GM19025 (cell line): ENCODE measurements at regions not wholly inside any gene's neighbourhood (a gene's known extent, or its start where the extent isn't known, plus 50 kb on each side); places are given as distances from the start of the nearest gene placed in this dataset.

Experiments
- ATAC-seq: cut with Tn5 transposase; IDR thresholded peaks from one replicate; pipeline ENCODE4 v1.9.1; 2021; ENCODE audit warnings: mild to moderate bottlenecking, low read depth, moderate library complexity; ENCODE audit not compliant: unreplicated experiment

DNA sequence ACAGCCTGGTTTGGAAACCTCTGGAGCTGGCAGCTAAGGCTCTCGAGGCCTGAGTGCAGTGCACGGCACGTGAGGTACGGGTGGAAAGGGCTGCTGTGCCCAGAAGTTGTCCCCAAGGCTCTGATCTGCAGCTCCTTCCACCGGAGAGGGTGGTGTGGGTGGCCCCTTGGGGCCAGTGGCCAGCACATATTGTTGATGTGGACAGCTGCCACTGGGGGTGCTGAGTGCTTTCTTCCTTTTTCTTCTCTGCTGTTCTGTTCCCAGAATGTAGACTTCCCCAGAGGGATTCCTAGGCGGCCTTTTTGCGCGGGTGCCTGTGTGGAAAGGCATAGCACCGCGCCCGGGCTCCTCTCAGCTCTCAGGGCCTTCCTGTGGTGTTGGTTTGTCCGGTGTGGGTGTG, 1476.5 kb downstream of the TBC1D22A start:
- ATAC-seq = no peak

DNA sequence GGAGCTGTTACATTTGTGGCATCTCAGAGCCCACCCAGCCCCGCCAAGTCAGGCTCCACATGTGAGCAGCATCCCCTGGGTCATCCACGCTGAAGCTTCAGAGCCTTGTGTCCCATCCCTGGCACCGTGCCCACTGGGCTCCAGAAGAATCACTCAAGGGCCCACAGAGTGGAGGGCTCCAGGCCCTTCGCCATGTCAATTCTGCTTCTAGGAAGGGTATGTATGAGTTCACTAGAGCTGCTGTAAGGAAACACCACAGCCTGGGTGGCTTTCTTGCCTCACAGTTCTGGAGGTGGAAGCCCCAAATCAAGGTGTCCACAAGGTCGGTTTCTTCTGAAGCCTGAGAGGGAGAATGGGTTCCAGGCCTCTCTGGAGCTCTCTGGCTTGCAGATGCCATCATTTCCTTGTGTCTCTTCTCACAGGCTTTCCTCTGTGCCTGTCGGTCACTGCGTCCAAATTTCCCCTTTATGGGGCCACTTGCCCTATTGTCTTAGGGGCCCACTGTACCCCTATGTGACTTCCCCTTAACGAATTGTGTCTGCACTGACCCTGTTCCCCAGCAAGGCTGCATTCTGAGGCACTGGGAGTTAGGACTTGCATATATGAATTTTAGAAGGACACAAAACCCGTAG, 1476.0 kb downstream of the TBC1D22A start:
- ATAC-seq = no peak

DNA sequence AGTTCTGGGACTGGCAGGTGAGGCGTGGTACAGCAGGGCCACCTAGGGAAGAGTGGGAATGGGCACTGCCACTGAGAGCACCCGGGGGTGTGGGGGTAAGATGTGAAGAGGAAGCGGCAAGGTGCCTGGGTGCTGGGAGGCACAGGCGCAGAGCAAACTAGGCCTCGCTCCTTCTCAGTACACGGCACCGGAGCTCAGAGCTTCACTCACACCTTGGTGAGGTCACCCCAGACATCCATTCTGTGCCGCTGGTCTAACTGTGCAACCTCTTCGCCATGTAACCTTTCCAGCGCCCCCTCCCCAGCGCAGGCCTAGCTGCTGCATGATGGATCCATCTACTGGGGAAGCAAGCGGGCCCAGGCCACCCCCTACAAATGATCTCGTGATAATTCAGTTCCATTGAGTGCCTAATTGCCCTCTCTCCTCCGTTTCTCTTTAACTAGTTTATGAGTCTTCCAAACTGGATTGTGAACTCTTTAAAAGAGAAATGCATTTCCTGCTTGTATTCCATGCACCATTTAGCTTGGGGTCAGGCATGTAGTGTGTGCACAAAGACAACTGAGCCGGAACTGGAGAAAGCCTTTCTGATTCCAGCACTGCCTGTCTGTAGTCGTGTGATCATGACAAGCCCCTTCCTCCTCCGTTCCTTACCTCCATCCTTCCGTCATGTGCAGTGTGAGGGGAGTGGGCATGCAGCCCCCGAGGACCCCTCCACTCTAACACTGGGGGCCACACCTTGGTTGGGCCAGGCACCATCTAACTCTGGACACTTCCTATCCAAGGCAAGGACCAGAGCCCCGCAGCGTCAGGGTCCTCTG, 1475.2 kb downstream of the TBC1D22A start:
- no peak for ATAC-seq

DNA sequence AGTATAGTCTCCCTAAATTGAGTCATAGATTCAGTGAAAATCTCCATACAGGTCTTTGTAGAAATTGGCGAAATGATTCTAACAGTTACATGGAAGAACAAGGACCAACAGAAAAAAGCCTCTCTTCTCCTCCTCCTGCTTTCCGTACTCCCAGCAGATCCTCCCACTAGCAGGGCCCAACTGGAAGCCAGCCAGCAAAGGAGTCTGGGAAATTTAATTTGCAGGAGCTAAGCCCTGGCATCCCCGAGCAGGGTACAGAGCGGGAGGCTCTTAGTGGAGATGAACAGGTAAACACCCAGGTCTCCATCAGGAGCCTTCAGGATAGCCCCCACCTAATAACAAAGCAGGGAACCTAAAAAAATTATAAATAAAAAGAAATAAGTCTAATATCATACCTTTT, 1473.8 kb downstream of the TBC1D22A start:
- ATAC-seq = no peak

DNA sequence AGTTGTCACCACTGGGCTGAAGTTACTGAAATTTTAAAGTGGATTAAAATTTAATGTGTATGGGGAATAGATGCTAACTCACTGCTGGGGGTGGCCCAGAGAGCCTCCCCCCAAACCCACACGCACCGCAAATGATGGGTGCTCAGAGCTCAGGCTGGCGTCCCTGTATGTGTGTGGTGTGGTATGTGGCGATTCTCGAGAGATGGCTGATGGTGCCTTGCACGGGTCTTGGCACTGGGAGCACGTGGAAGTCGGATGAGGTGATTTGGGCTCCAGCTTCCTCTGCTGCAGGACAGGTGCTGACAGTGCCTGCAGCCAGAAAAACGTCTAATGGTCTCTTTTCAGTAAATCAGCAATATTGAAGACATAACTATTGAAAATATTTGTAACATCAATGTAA, 1473.3 kb downstream of the TBC1D22A start:
- ATAC-seq = no peak

DNA sequence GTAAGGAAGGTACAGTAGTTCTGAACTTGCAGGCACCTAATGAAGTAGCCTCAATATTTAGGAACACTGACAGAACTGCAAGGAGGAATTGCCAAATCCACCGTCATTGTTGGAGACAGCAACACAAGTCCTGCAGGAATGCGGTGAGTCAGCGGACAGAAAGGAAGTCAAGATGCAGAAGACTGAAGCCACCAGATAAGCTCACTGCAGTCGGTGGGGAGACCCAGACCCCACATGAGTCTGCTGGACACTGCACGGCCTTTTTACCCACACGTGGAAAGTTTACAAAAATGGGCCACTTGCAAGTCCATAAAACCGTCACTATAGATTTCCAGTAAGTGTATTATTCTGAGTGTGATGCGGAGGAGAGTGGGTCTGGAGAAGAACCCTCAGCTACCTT, 1471.6 kb downstream of the TBC1D22A start:
- no peak for ATAC-seq

DNA sequence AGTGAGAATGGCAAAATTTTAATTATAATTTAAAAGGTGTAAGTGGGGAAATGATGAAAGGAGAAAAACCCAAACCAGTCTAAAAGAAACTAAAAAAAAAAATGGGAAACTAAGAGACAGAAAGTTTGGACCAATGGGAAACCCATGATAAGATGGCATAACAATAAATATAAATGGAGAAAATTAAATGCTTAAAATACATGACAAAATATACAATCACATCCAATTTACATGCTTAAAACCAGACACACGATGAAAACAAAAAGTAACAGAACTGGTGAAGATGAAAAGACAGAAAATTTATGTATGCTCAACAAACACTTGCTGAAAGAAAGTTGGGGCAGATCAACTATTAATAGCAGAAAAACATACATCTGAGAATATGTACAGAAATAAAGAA, 1471.1 kb downstream of the TBC1D22A start:
- ATAC-seq = no peak

DNA sequence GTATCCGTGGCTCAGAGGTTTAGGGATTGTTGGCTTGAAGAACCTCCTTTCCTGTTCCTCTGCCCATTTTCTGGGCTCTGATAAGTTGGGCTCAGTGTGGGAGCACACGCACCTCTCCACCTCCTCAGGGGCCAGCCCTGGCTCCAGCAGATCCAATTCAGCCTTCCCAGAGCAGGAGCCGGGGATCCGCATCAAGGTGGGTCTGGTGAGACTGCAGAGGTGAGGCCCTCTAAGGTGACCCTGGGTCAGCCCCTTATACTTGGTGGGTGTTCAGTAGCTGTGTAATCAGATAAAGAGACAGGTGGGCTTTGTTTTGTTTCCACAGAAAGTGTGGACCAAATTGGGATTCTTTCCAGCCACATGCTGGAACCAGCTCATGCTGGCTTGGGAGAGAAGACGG, 1466.0 kb downstream of the TBC1D22A start:
- no peak for ATAC-seq

DNA sequence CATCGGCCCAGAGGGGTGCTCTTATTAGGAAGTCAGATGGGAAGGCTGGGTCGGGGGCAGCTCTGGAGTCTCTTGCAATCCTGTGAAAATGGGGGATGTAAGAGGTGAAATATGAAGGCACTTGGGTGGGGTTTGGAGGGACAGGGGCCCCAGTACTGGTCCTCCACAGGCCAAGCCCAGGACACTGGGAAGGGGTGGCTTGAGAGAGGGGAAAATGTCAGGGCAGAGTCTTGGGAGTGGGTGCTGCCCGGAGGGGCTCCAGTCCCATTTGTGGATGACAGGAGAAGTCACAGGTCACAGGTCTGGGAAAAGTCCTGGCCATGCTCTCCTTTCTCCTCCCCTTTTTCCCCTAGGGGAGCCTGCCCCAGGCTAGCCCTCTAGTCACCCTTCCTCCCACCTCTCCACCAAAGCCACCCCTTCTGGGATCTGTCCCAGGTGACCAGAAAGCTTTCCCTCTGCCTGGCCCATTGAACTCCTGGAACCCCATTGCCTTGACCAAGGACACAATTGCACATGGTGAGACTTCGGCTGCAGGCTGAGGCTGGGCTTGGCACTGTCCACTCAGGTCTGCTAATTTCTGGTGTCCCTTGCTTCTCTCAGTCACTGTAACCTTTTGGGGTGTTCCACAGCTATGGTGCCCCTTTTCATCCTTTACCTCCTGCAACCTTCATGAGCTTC, 1465.0 kb downstream of the TBC1D22A start:
- ATAC-seq = no peak

DNA sequence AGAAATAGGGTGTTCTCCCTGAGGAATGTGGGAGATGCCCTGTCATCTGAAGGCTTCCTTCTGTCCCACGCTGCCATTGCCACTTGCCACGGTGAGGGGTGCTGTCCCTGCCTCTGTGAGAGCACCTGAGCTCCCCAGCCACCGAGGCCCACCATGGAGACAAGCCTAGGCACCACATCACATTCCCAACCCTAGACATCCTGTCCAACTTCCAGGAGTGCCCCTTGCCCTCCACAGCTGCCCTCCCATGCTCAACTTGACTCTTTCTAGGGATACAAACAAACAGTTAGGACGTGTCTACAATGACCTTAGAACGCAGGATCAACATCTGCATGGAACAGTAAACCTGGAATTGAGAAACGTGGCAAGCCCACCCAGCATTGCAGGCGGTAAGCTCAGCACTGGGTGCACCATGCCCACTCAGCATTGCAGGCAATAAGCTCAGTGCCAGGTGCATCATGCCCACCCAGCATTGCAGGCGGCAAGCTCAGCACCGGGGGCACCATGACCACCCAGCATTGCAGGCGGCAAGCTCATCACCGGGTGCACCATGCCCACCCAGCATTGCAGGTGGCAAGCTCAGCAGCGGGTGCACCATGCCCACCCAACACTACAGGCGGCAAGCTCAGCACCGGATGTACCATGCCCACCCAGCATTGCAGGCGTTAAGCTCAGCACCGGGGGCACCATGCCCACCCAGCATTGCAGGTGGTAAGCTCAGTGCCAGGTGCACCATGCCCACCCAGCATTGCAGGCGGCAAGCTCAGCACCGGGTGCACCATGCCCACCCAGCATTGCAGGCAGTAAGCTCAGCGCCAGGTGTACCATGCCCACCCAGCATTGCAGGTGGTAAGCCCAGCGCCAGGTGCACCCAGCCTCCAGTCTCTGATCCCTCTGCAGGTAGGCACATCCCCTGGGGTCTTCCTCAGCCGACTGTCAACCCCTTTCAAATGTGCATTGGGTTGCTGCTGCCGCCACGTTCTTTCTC, 1463.9 kb downstream of the TBC1D22A start:
- ATAC-seq = no peak

DNA sequence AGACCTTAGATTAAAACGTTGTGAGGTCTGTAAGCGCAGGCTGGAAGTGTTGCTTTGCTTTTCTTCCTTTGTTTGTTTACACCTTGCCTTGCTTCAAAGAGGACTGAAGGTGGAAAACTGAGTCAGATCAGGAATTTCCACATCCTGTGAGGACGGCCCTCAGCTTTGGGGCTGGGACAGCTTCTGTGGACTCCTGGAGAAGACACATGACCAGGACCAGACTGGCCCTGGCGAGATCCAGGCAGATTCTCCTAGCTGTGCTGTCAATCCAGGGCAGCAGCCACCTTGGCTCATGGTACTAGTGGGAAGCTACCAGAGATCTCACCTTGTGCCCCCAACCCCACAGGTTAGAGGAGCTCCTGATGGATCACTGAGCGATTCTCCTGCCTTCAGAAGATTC, 1461.9 kb downstream of the TBC1D22A start:
- no peak for ATAC-seq

DNA sequence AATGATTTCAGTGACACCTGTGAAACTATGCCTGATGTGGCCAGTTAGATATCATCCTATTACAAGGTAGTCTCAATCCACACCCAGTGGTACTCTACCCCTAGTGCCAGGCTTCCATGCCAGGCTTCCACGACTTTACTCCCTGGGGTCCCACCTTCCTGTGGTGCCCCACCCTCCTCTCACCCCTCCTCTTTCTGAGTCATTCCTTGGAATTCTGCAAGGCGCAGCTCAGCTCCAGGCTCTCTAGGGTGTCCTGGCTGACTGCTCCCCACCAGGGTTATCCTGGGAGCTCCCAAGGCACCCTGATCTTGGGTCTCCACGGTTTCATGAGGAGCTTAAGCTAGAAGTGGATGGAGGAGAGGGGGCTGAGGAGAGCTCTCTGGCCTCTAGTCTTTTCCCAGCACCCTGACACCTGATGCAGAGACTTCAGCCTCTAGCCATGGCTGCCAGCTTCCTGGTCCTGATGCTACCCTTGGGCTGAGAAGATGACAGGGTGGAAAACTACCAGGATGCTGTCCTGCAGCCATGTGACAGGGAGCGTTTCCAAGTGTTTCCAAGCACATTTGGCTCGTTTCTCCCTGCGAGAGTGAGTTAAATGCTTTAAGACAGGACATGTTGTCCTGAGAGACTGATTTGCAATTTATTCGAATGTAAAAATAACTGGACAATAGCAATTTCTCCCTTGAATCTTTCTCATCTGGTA, 1461.2 kb downstream of the TBC1D22A start:
- no peak for ATAC-seq

DNA sequence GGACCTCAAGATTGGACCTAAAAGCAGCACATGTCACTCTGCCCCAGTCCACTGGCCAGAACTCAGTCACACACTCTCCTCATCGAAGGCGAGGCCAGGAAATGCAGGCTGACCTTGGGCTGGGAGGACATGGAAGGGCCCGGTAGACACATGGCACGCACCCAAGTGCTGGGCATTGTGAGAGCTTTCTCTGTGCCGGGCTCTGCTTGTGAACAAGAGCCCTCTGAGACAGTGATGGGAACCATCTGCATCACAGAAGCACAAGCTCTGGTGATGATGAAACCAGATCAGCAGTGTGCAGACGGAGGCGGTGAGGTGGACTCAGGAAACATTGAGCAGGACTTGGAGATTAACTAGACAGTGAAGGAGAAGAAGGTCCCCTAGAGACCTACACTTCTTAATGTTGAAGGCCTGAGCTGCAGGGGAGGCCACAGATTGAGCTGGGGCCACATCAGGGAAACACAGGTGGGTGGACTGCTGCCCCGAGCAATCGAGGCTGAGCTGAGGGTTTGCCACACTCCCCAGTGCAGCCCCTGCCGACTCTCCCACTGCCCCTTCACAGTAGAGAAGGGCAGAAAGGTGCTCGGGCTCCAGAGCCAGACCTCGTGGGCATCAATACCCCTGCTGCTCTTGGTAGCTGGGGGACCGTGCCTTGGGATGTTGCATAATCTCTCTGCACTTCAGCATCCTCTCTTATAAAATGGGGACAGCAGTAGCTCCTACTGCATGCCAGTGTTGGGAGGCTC, 1460.5 kb downstream of the TBC1D22A start:
- ATAC-seq = no peak

DNA sequence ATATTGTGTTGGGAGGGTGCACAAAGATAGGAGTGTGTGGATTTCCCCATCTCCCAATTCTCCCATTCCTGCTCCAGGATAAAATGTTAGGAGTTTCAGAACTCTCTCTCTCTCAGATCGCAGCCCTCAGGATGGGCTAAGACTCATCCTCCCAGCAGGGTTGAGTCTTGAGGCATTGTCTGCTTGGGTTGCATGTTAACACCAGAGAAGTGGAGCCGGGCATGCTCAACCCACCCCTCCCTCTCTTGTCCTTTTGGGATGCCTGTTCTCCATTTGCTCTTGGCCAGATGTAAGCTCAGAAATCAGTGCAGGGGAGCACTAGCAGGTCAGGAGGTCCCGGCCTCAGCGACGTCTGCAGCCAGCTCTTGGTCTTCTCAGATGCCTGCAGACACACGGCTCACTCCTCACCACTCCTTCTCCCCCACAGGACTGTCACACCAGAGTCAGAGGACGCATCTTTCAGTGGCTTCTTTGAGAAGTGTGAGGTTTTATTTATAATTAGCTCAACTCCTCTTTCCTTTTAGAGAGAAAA, 1456.5 kb downstream of the TBC1D22A start:
- no peak for ATAC-seq

DNA sequence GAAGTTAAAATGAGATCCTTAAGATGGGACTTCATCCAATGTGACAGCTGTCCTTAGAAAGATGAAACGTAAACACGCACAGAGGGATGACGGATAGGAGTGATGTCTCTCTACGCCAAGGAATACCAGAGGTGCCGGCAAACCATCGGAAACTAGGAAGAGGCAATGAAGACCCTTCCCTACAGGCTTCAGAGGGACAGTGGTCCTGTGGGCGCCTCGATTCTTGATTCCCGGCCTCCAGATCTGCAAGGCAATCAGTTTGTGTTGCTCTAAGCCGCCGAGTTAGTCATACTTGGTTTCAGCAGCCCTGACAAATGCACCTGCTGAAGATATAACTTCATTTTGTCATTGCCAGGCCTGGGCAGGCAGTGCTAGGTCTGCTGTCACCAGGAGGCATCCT, 1455.1 kb downstream of the TBC1D22A start:
- no peak for ATAC-seq

DNA sequence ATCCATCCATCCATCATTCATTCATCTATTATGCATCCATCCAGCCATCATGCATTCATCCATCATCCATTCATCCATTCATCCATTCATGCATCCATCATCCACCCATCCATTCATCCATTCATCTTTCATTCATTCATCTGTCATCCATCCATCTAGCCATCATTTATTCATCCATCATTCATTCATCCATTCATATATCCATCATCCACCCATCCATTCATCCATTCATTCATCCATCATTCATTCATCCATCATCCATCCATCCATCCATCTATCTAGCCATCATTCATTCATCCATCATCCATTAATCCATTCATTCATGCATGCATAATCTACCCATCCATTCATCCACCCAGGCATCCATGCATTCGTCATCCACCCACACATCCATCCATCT, 1450.3 kb downstream of the TBC1D22A start:
- ATAC-seq = no peak

DNA sequence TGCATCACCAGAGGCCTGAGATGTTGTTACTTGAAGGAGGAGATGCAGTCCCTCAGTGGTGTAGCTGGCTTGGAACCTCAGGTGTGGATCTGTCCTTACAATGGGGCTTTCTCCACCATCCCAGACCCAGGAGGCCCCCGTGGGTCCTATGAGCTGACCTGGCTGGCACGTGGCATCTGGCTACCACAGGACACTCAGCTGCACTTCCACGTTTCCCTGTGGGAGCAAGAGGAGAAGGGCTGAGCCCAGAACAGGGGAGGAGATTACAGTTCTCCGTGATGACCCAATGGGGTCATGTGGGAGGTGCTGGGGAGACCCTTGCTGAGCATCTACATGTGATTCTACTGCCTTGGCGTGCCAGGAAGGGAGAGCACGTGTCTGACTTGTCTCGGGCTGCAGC, 1448.4 kb downstream of the TBC1D22A start:
- ATAC-seq = no peak

DNA sequence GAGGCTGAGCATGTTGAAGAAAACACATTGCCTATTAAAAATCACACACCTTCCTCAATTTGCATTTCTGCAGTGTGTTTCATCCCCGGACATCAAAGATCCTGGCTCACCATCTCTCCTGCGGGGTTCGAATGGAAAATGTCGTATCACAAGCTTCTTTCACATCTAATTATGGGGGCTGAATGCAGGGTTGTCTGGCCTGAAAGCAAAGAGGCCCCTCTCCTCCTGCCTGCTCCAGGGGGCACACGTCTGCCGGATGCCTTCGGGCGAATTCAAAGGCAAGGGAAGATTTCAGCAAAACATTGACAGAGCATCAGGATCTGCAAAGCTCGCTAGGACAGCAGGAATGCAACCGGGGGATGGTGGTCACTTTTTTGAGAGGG, 1447.7 kb downstream of the TBC1D22A start:
- no peak for ATAC-seq
